DOHH2 (cell line): ENCODE measurements at regions not wholly inside any gene's neighbourhood (a gene's known extent, or its start where the extent isn't known, plus 50 kb on each side); places are given as distances from the start of the nearest gene placed in this dataset.

Source experiments
- H3F3A ChIP-seq: fragments of 200-600 bp; sonication (generic), shearing (Covaris generic); 2 replicates; pipeline ENCODE4 v1.6.0; 2016; ENCODE audit warnings: antibody characterized with exemption, mild to moderate bottlenecking; ENCODE audit not compliant: control insufficient read depth, insufficient read depth
- H3K27ac ChIP-seq: fragments of 200-600 bp; sonication (generic); 2 replicates; pipeline ENCODE4 v1.5.1; 2014; ENCODE audit warnings: low read depth, mild to moderate bottlenecking, low read length, moderate library complexity
- H3K27me3 ChIP-seq: fragments of 200-600 bp; sonication (generic); 2 replicates; pipeline ENCODE4 v1.6.1; 2014; ENCODE audit warnings: mild to moderate bottlenecking, low read length, mixed read lengths; ENCODE audit not compliant: control insufficient read depth
- H3K36me3 ChIP-seq: fragments of 200-600 bp; sonication (generic); 2 replicates; pipeline ENCODE4 v1.6.1; 2014; ENCODE audit warnings: mild to moderate bottlenecking, low read length, moderate library complexity, mixed read lengths; ENCODE audit not compliant: control insufficient read depth
- H3K4me1 ChIP-seq: fragments of 200-600 bp; sonication (generic); 2 replicates; pipeline ENCODE4 v1.6.1; 2014; ENCODE audit warnings: mild to moderate bottlenecking, low read length, mixed read lengths; ENCODE audit not compliant: control insufficient read depth
- H3K4me2 ChIP-seq: fragments of 200-600 bp; sonication (generic); 2 replicates; pipeline ENCODE4 v1.6.0; 2014; ENCODE audit warnings: mild to moderate bottlenecking, low read length, moderate library complexity
- H3K4me3 ChIP-seq: fragments of 200-600 bp; sonication (generic); 2 replicates; pipeline ENCODE4 v1.5.1; 2014; ENCODE audit warnings: mild to moderate bottlenecking, low read length, mixed read lengths
- H3K79me2 ChIP-seq: fragments of 200-600 bp; sonication (generic); 2 replicates; pipeline ENCODE4 v1.6.1; 2014; ENCODE audit warnings: mild to moderate bottlenecking, low read length, mixed read lengths; ENCODE audit not compliant: control insufficient read depth
- H3K9me2 ChIP-seq: fragments of 200-600 bp; sonication (generic); replicated peaks from 2 replicates; pipeline ENCODE4 v1.6.1; 2014; ENCODE audit warnings: mild to moderate bottlenecking, low read length, mixed read lengths; ENCODE audit not compliant: control insufficient read depth
- H3K9me3 ChIP-seq: fragments of 200-600 bp; sonication (generic); 2 replicates; pipeline ENCODE4 v1.6.1; 2014; ENCODE audit warnings: antibody characterized with exemption, low read length, mixed read lengths; ENCODE audit not compliant: control insufficient read depth, insufficient read depth
- H4K20me1 ChIP-seq: fragments of 200-600 bp; sonication (generic); 2 replicates; pipeline ENCODE4 v1.6.0; 2014; ENCODE audit warnings: low read depth, mild to moderate bottlenecking, antibody characterized with exemption, low read length, moderate library complexity; ENCODE audit not compliant: control insufficient read depth, insufficient read depth
- CTCF ChIP-seq: fragments of 200-600 bp; sonication (generic); IDR thresholded peaks from one replicate; pipeline ENCODE4 v1.5.1; 2014; ENCODE audit warnings: antibody characterized with exemption, mild to moderate bottlenecking, low read depth, low read length; ENCODE audit not compliant: poor library complexity, severe bottlenecking
- EZH2phosphoT487 ChIP-seq: fragments of 200-600 bp; sonication (generic); IDR thresholded peaks from 2 replicates; pipeline ENCODE4 v1.6.1; 2017; ENCODE audit warnings: borderline replicate concordance, mild to moderate bottlenecking, antibody characterized with exemption, low read length, moderate library complexity, mixed read lengths

- Histone ChIP-seq H3K4me2 (no peak overlapping the region), H4K20me1 (no peaks in the 10 kb centered on the region), H3K79me2 (no peaks in the 10 kb centered on the region), H3K27ac (no peak overlapping the region), H3K9me2 (no peaks in the 10 kb centered on the region), H3K36me3 (no peaks in the 10 kb centered on the region), H3K27me3 (peaks cover 15% of the 10 kb centered on the region), H3K9me3 (no peaks in the 10 kb centered on the region), H3K4me1 (no peaks in the 10 kb centered on the region), H3F3A (no peaks in the 10 kb centered on the region), H3K4me3 (no peak overlapping the region)
- TF ChIP-seq EZH2phosphoT487 (no peak), CTCF (no peak)
Measured at GRCh38 chr11:45413156-45413858, 127.2 kb upstream of the SYT13 start.

DNA sequence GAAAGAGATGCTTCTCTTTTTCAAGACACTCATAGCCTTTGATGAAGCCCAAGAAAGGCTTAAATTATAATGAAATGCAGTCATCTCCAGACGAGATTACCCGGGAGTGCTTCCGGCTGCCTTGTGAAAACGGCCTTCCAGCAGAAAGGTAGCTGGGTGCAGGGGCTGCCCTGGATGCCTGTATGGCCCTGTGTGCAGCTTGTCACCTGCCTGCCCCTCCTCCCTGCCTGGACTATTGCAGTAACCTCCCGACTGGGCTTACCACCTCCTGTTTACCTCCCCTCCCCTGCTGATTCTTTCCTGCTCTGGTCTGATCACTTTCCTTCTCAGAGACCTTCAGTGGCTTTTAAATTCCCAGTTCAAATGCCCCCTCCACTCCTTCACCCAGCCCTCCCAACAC, 126.4 kb upstream of the SYT13 start:
- Histone ChIP-seq H3K9me3 (no peaks in the 10 kb centered on the region), H4K20me1 (no peaks in the 10 kb centered on the region), H3K27ac (no peak overlapping the region), H3K4me2 (no peak overlapping the region), H3K9me2 (no peaks in the 10 kb centered on the region), H3K36me3 (no peaks in the 10 kb centered on the region), H3K27me3 (peaks cover 18% of the 10 kb centered on the region), H3K4me1 (no peaks in the 10 kb centered on the region), H3K79me2 (no peaks in the 10 kb centered on the region), H3F3A (no peaks in the 10 kb centered on the region), H3K4me3 (no peak overlapping the region)
- TF ChIP-seq CTCF = no peak
- no peak for TF ChIP-seq EZH2phosphoT487

DNA sequence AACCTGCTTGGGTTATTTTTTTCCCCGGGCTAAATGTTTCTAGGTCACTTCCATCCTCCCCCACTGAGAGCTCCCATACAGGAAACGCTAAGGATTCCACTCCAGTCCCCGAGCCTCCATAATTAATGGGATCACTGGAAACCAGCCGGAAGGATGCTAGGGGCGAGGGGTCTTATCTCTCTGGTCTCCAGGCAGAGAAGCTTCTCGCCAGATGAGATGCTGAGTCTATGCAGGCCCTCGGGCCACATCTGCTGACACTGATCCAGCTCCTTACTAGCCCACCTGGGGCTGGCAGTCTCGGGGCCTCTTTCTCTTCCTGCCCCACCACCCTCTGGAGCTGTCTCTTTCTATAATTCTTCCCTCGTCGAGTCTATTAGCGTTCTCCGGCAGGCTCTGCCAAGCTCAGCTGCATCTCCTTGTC, 125.9 kb upstream of the SYT13 start:
- Histone ChIP-seq H3K27ac (no peak overlapping the region), H3K79me2 (no peaks in the 10 kb centered on the region), H3K27me3 (peaks cover 18% of the 10 kb centered on the region), H3K4me2 (no peak overlapping the region), H3F3A (no peaks in the 10 kb centered on the region), H3K36me3 (no peaks in the 10 kb centered on the region), H3K9me2 (no peaks in the 10 kb centered on the region), H3K9me3 (no peaks in the 10 kb centered on the region), H3K4me3 (no peak overlapping the region), H3K4me1 (no peaks in the 10 kb centered on the region), H4K20me1 (no peaks in the 10 kb centered on the region)
- TF ChIP-seq CTCF (no peak), EZH2phosphoT487 (no peak)
